HepG2 (cell line): ENCODE measurements at regions not wholly inside any gene's neighbourhood (a gene's known extent, or its start where the extent isn't known, plus 50 kb on each side); places are given as distances from the start of the nearest gene placed in this dataset.

Experiments used
- CHCHD3 ChIP-seq: sonication (generic); formaldehyde crosslinking; IDR thresholded peaks from 2 replicates; pipeline ENCODE4 v1.8.0; 2022; ENCODE audit warnings: mild to moderate bottlenecking, missing genetic modification reagents, moderate library complexity
- EP300 ChIP-seq, 3 experiments: sonication (generic) in 1 of 3; formaldehyde crosslinking in 1 of 3; IDR thresholded peaks; 2 replicates each; pipeline versions ENCODE4 v1.5.1 to v1.6.1; 2011 to 2020; ENCODE audit warnings: low read depth in 2 of 3, low read length in 2 of 3, borderline replicate concordance in 1 of 3, improper control_type of control experiment in 1 of 3, mild to moderate bottlenecking in 1 of 3, missing genetic modification reagents in 1 of 3, moderate library complexity in 1 of 3
- ETV6 ChIP-seq: sonication (generic); formaldehyde crosslinking; conservative IDR thresholded peaks from 2 replicates; pipeline ENCODE4 v1.4.0; 2020; ENCODE audit warnings: missing genetic modification reagents
- FOXJ3 ChIP-seq: sonication (generic); formaldehyde crosslinking; IDR thresholded peaks from 2 replicates; pipeline ENCODE4 v1.4.0; 2020; ENCODE audit warnings: missing genetic modification reagents, mild to moderate bottlenecking, borderline replicate concordance
- HNRNPK ChIP-seq: fragments of 200-400 bp; formaldehyde crosslinking; IDR thresholded peaks from 2 replicates; pipeline ENCODE4 v1.6.1; 2018; ENCODE audit warnings: low read length, low read depth, moderate library complexity, mild to moderate bottlenecking; ENCODE audit not compliant: poor library complexity, severe bottlenecking
- HNRNPL ChIP-seq: fragments of 200-400 bp; formaldehyde crosslinking; IDR thresholded peaks from 2 replicates; pipeline ENCODE4 v1.6.1; 2017; ENCODE audit warnings: mild to moderate bottlenecking, low read depth, low read length
- KLF15 ChIP-seq: sonication (generic); formaldehyde crosslinking; IDR thresholded peaks from 2 replicates; pipeline ENCODE4 v1.8.1; 2023; ENCODE audit warnings: borderline replicate concordance, mild to moderate bottlenecking, inconsistent platforms, missing genetic modification reagents, mixed read lengths
- MAF1 ChIP-seq: sonication (generic); formaldehyde crosslinking; IDR thresholded peaks from 2 replicates; pipeline ENCODE4 v1.5.0; 2020; ENCODE audit warnings: missing genetic modification reagents, borderline replicate concordance
- RFX5 ChIP-seq: IDR thresholded peaks from 2 replicates; pipeline ENCODE4 v1.6.1; 2011; ENCODE audit warnings: low read depth, low read length, improper control_type of control experiment
- TEAD2 ChIP-seq: sonication (generic); formaldehyde crosslinking; IDR thresholded peaks from 2 replicates; pipeline ENCODE4 v1.9.0; 2021; ENCODE audit warnings: missing genetic modification reagents
- THAP8 ChIP-seq: sonication (generic); formaldehyde crosslinking; IDR thresholded peaks from 2 replicates; pipeline ENCODE4 v1.5.1; 2020; ENCODE audit warnings: missing genetic modification reagents, mild to moderate bottlenecking, borderline replicate concordance
- TSC22D2 ChIP-seq: sonication (generic); formaldehyde crosslinking; IDR thresholded peaks from 2 replicates; pipeline ENCODE4 v1.5.1; 2020; ENCODE audit warnings: missing genetic modification reagents, mild to moderate bottlenecking, borderline replicate concordance
- ZBTB37 ChIP-seq: sonication (generic); formaldehyde crosslinking; IDR thresholded peaks from 2 replicates; pipeline ENCODE4 v1.4.0; 2020; ENCODE audit warnings: mild to moderate bottlenecking, missing genetic modification reagents
- ZBTB8A ChIP-seq: sonication (generic); formaldehyde crosslinking; IDR thresholded peaks from 2 replicates; pipeline ENCODE4 v1.4.0; 2020; ENCODE audit warnings: mild to moderate bottlenecking, low read depth, missing genetic modification reagents, borderline replicate concordance
- ZNF225 ChIP-seq: sonication (generic); formaldehyde crosslinking; IDR thresholded peaks from 2 replicates; pipeline ENCODE4 v1.4.0; 2020; ENCODE audit warnings: mild to moderate bottlenecking, missing genetic modification reagents
- ZNF235 ChIP-seq: sonication (generic); formaldehyde crosslinking; IDR thresholded peaks from 2 replicates; pipeline ENCODE4 v1.8.1; 2023; ENCODE audit warnings: mild to moderate bottlenecking, missing genetic modification reagents, borderline replicate concordance
- ZNF382 ChIP-seq: sonication (generic); formaldehyde crosslinking; IDR thresholded peaks from 2 replicates; pipeline ENCODE4 v1.5.0; 2020; ENCODE audit warnings: missing genetic modification reagents, mild to moderate bottlenecking, borderline replicate concordance
- ZNF446 ChIP-seq: sonication (generic); formaldehyde crosslinking; IDR thresholded peaks from 2 replicates; pipeline ENCODE4 v1.5.0; 2020; ENCODE audit warnings: mild to moderate bottlenecking, missing genetic modification reagents
- ZNF567 ChIP-seq: sonication (generic); formaldehyde crosslinking; IDR thresholded peaks from 2 replicates; pipeline ENCODE4 v1.8.1; 2023; ENCODE audit warnings: mild to moderate bottlenecking, missing genetic modification reagents, borderline replicate concordance
- TF ChIP-seq, protein P1 (sequence below): IDR thresholded peaks from 2 replicates; pipeline ENCODE4 v1.6.1; 2012; ENCODE audit warnings: inconsistent platforms
- TF ChIP-seq, protein P2 (sequence below): sonication (generic); formaldehyde crosslinking; IDR thresholded peaks from 2 replicates; pipeline ENCODE4 v1.4.0; 2020; ENCODE audit warnings: missing genetic modification reagents
- TF ChIP-seq, protein P3 (sequence below), 2 experiments: fragments of 450-650 bp in 1 of 2; sonication (generic) in 1 of 2; formaldehyde crosslinking; IDR thresholded peaks; 2 replicates each; pipeline versions ENCODE4 v1.5.0 to v1.8.0; 2020 to 2022; ENCODE audit warnings: mild to moderate bottlenecking in 1 of 2, missing genetic modification reagents in 1 of 2
- TF ChIP-seq, protein P4 (sequence below): sonication (generic); formaldehyde crosslinking; IDR thresholded peaks from 2 replicates; pipeline ENCODE4 v1.5.0; 2020; ENCODE audit warnings: missing genetic modification reagents

- TF ChIP-seq ZNF225 (no peak), TEAD2 (CRISPR knock-in tag) (no peak), ZBTB8A (CRISPR knock-in tag) (no peak), ZNF567 (no peak), HNRNPL (no peak), EP300 (IDR thresholded peaks at IDR 0.05; ENCODE audit: low read depth in 2 of 2, low read length in 2 of 2) (peak in 1 of 2 experiments; percentile 41; a peak in 1 of 4 replicates), EP300 (CRISPR knock-in tag; IDR thresholded peaks at IDR 0.05; ENCODE audit: borderline replicate concordance) (no peak), RFX5 (no peak), ETV6 (CRISPR knock-in tag) (no peak), TSC22D2 (no peak), ZNF382 (CRISPR knock-in tag) (no peak), KLF15 (CRISPR knock-in tag) (no peak), FOXJ3 (CRISPR knock-in tag) (no peak), ZBTB37 (CRISPR knock-in tag) (no peak), THAP8 (no peak), MAF1 (CRISPR knock-in tag) (no peak), CHCHD3 (CRISPR knock-in tag) (no peak), HNRNPK (no peak), ZNF446 (no peak), ZNF235 (CRISPR knock-in tag) (no peak)
- TF ChIP-seq, protein P1, sequence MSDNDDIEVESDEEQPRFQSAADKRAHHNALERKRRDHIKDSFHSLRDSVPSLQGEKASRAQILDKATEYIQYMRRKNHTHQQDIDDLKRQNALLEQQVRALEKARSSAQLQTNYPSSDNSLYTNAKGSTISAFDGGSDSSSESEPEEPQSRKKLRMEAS: peak; percentile 52; the same call in 1 of the 2 replicates
- TF ChIP-seq, protein P2, sequence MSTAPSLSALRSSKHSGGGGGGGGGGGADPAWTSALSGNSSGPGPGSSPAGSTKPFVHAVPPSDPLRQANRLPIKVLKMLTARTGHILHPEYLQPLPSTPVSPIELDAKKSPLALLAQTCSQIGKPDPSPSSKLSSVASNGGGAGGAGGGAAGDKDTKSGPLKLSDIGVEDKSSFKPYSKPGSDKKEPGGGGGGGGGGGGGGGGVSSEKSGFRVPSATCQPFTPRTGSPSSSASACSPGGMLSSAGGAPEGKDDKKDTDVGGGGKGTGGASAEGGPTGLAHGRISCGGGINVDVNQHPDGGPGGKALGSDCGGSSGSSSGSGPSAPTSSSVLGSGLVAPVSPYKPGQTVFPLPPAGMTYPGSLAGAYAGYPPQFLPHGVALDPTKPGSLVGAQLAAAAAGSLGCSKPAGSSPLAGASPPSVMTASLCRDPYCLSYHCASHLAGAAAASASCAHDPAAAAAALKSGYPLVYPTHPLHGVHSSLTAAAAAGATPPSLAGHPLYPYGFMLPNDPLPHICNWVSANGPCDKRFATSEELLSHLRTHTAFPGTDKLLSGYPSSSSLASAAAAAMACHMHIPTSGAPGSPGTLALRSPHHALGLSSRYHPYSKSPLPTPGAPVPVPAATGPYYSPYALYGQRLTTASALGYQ (CRISPR knock-in tag): no peak
- TF ChIP-seq, protein P3, sequence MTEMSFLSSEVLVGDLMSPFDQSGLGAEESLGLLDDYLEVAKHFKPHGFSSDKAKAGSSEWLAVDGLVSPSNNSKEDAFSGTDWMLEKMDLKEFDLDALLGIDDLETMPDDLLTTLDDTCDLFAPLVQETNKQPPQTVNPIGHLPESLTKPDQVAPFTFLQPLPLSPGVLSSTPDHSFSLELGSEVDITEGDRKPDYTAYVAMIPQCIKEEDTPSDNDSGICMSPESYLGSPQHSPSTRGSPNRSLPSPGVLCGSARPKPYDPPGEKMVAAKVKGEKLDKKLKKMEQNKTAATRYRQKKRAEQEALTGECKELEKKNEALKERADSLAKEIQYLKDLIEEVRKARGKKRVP (CRISPR knock-in tag; IDR thresholded peaks at IDR 0.05): no peak
- TF ChIP-seq, protein P4, sequence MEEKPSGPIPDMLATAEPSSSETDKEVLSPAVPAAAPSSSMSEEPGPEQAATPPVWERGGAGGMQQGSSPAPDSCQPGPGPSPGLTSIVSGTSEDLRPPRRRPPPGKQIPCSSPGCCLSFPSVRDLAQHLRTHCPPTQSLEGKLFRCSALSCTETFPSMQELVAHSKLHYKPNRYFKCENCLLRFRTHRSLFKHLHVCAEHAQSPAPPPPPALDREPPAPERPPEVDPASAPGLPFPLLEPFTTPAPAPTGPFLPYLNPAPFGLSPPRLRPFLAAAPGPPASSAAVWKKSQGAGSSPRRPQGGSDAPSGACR (CRISPR knock-in tag): no peak
Measured at GRCh38 chr4:4641661-4642495, 100.0 kb upstream of the STX18 start (continued).
